ENCODE measurements at regions not wholly inside any gene's neighbourhood (a gene's known extent, or its start where the extent isn't known, plus 50 kb on each side); places are given as distances from the start of the nearest gene placed in this dataset.

GRCh38 chr4:71237641-71238040 is 101.2 kb upstream of the SLC4A4 start:
- DNase-seq (ENCODE audit: extremely low read depth in 1 of 2, low read depth in 1 of 2) = no peak

GRCh38 chr4:71239365-71239764 is 99.5 kb upstream of the SLC4A4 start:
- DNase-seq (ENCODE audit: extremely low read depth in 1 of 2, low read depth in 1 of 2) = no peak

- DNase-seq (ENCODE audit: extremely low read depth in 1 of 2, low read depth in 1 of 2) = no peak
These were observed 98.7 kb upstream of the SLC4A4 start for GRCh38 chr4:71240094-71240493.

GRCh38 chr4:71241501-71242288 is 97.1 kb upstream of the SLC4A4 start:
- DNase-seq (ENCODE audit: extremely low read depth in 1 of 2, low read depth in 1 of 2) = no peak

- no peak for DNase-seq (ENCODE audit: extremely low read depth in 1 of 2, low read depth in 1 of 2)
These were observed 95.6 kb upstream of the SLC4A4 start for GRCh38 chr4:71243091-71243833.

- no peak for DNase-seq (ENCODE audit: extremely low read depth in 1 of 2, low read depth in 1 of 2)
These were observed 91.1 kb upstream of the SLC4A4 start for GRCh38 chr4:71247706-71248105.

- no peak for DNase-seq (ENCODE audit: extremely low read depth in 1 of 2, low read depth in 1 of 2)
These were observed 87.6 kb upstream of the SLC4A4 start for GRCh38 chr4:71251261-71251660.

- DNase-seq (ENCODE audit: extremely low read depth in 1 of 2, low read depth in 1 of 2) = no peak
These were observed 85.3 kb upstream of the SLC4A4 start for GRCh38 chr4:71253545-71253944.

GRCh38 chr4:71254451-71255012 is 84.3 kb upstream of the SLC4A4 start:
- DNase-seq (ENCODE audit: extremely low read depth in 1 of 2, low read depth in 1 of 2) = no peak

GRCh38 chr4:71255976-71256375 is 82.8 kb upstream of the SLC4A4 start:
- DNase-seq (ENCODE audit: extremely low read depth in 1 of 2, low read depth in 1 of 2) = no peak

- DNase-seq (ENCODE audit: extremely low read depth in 1 of 2, low read depth in 1 of 2) = no peak
These were observed 81.1 kb upstream of the SLC4A4 start for GRCh38 chr4:71257761-71258160.

- DNase-seq (ENCODE audit: extremely low read depth in 1 of 2, low read depth in 1 of 2) = no peak
These were observed 80.5 kb upstream of the SLC4A4 start for GRCh38 chr4:71258323-71258722.

GRCh38 chr4:71259280-71259679 is 79.5 kb upstream of the SLC4A4 start:
- DNase-seq (ENCODE audit: extremely low read depth in 1 of 2, low read depth in 1 of 2) = no peak

- no peak for DNase-seq (ENCODE audit: extremely low read depth in 1 of 2, low read depth in 1 of 2)
These were observed 78.9 kb upstream of the SLC4A4 start for GRCh38 chr4:71259911-71260331.

- DNase-seq (ENCODE audit: extremely low read depth in 1 of 2, low read depth in 1 of 2) = no peak
These were observed 78.3 kb upstream of the SLC4A4 start for GRCh38 chr4:71260544-71260943.

- no peak for DNase-seq (ENCODE audit: extremely low read depth in 1 of 2, low read depth in 1 of 2)
These were observed 77.8 kb upstream of the SLC4A4 start for GRCh38 chr4:71261001-71261400.

GRCh38 chr4:71261633-71262121 is 77.1 kb upstream of the SLC4A4 start:
- no peak for DNase-seq (ENCODE audit: extremely low read depth in 1 of 2, low read depth in 1 of 2)

GRCh38 chr4:71262161-71262560 is 76.7 kb upstream of the SLC4A4 start:
- DNase-seq (ENCODE audit: extremely low read depth in 1 of 2, low read depth in 1 of 2) = no peak

- no peak for DNase-seq (ENCODE audit: extremely low read depth in 1 of 2, low read depth in 1 of 2)
These were observed 72.6 kb upstream of the SLC4A4 start for GRCh38 chr4:71266090-71266794.

GRCh38 chr4:71267244-71267643 is 71.6 kb upstream of the SLC4A4 start:
- no peak for DNase-seq (ENCODE audit: extremely low read depth in 1 of 2, low read depth in 1 of 2)

- DNase-seq (ENCODE audit: extremely low read depth in 1 of 2, low read depth in 1 of 2) = no peak
These were observed 70.7 kb upstream of the SLC4A4 start for GRCh38 chr4:71268166-71268565.

All from activated CD8-positive, alpha-beta memory T cell treated with anti-CD3 and anti-CD28 coated beads for 1 hour (primary cell).